ENCODE measurements at regions not wholly inside any gene's neighbourhood (a gene's known extent, or its start where the extent isn't known, plus 50 kb on each side); places are given as distances from the start of the nearest gene placed in this dataset.
"Not testable (repeated sequence)": the region's sequence is repeated elsewhere in the genome, so short reads cannot be mapped to it uniquely, and the experiment has no call there.

DNA sequence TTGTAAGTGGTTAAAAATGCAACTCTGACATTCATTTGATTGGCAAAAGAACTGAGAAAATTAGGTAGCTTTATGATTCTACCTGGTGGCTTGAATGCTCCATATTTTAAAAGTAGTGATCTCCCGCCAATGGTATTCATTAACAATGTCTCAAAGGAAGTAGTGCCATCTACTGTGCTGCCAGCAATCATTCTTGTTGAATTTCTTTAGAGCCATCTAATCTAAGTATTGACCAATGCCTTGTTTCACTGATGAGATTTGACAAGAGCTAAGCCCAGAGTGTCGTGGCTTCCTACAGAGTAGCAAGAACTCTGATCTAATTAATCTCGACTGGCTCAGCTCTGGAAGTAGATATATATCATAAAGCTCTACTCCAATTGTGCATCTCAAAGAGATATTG is 696.7 kb downstream of the C6orf118 start:
- DNase-seq (ENCODE audit: low read depth in 2 of 3, low spot score in 2 of 3), result no peak

DNA sequence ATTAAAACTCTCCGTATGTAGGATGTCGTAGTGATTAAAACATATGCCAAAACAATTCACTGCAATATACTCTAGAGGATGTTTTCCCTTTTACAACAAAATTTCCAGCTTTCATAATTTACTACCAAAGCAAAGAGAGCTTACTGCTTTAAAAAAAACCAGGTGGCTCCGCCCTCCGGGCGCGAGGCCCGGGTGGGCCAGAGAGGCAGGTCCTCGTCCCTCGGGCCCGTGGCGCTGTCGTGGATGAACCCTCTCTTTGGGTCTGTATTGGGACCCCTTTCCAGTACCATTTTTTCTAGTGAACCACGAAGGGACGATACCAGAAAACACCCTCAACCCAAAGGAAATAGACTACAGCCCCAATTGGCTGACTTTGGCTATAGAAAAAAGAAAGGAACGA is 698.5 kb downstream of the C6orf118 start:
- not testable (repeated sequence) for DNase-seq (ENCODE audit: low read depth in 2 of 3, low spot score in 2 of 3)

GRCh38 chr6:164602415-164602814 is 707.0 kb downstream of the C6orf118 start:
- DNase-seq (ENCODE audit: low read depth in 2 of 3, low spot score in 2 of 3), result not testable (repeated sequence)

DNA sequence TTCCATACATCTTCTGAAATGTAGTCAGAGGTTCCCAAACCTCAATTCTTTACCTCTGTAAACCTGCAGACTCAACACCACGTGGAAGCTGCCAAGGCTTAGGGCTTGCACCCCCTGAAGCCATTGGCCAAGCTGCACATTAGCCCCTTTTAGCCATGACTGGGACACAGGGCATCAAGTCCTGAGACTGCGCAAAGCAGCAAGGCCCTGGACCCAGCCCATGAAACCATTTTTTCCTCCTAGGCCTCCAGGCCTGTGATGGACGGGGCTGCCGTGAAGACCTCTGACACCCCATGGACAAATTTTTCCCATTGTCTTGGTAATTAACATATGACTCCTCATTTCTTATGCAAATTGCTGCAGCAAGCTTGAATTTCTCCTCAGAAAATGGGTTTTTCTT is 727.8 kb downstream of the C6orf118 start:
- no peak for DNase-seq (ENCODE audit: low read depth in 2 of 3, low spot score in 2 of 3)

DNA sequence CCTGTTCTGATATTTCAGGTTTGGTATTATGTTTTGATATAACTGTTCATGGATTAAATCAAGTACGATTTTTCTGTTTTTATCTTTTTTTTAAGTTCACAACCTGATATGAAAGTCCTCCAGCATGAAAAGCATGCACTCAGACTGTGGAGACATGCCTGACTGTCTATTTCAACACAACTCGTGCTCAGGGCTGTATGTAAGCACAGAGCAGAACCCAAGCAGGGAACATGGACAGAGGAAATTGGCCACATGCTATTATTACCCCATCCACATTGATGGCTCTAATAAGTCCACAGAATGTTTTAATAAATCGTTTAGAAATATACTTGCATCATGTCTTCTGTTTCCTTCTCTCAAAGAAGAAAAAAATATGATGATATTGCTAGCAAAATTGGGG is 730.4 kb downstream of the C6orf118 start:
- DNase-seq (ENCODE audit: low read depth in 2 of 3, low spot score in 2 of 3), result no peak

DNA sequence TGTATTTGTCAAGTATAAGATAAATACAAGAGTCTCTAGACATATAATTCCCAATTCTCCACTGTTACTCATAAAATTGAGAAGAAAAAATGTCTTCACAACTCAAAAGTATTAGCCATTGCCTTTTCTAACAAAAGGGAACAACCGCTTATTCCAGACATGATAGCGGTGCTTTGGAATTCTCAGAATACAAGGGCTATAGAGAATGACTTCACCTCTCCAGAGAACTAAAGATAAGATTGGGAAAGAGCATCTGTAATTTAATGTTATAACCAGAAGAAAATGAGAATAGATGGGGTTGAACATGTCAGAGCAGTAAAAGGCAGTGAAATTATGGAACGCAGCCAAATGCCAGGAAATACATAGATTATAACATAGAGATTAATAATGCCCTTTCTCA is 730.8 kb downstream of the C6orf118 start:
- no peak for DNase-seq (ENCODE audit: low read depth in 2 of 3, low spot score in 2 of 3)

GRCh38 chr6:164570801-164571200 is 738.6 kb downstream of the C6orf118 start:
- DNase-seq (ENCODE audit: low read depth in 2 of 3, low spot score in 2 of 3), result no peak

DNA sequence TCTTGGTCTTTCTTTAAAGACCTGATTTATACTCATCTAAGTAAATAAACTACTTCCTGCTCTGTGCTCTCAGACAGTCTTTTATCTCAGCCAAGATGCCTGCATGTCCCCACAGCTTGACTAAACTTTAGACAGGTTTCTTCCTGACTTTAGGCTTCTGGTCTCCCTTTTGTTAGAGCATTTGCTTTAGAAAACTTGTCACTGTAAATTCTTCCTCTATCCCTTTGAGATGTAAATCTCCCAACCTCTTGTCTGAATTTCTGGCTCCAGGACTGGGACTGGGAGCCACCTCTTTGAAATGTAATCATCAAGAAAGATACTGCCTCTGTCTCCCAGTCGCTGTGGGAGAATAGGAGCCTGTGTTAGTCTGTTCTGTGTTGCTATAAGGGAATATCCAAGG is 739.9 kb downstream of the C6orf118 start:
- DNase-seq (ENCODE audit: low read depth in 2 of 3, low spot score in 2 of 3), result no peak

DNA sequence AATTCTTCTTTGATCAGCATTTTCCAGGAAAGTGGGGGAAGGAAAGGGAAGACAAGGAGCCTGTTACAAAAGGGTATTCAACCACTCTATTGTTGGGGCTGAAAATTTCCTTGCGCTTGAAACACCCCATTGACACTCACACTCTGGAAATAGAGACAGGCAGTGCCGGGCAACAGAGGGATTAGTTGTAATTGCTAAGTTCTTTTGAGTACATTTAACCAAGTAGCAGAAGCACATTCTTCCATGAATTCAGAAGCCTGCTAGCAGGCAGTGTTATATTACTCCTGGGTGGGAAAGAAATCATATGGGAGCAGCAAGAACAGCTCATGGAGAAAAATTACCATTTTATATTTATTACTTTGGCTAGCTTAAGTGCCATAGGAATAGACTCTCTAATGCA is 745.5 kb downstream of the C6orf118 start:
- DNase-seq (ENCODE audit: low read depth in 2 of 3, low spot score in 2 of 3), result no peak

DNA sequence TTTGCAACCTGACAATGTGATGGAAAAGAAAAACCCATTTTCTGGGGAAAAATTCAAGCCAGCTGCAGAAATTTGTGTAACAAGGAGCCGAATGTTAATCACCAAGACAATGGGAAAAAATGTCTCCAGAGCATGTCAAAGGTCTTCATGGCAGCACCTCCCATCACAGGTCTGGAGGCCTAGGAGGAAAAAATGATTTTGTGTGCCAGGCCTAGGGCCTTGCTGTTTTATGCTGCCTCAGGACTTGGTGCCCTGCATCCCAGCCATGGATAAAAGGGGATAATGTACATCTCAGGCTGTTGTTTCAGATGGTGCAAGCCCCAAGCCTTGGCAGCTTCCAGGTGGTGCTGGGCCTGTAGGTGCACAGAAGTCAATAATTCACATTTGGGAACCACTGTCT is 747.7 kb downstream of the C6orf118 start:
- no peak for DNase-seq (ENCODE audit: low read depth in 2 of 3, low spot score in 2 of 3)

DNA sequence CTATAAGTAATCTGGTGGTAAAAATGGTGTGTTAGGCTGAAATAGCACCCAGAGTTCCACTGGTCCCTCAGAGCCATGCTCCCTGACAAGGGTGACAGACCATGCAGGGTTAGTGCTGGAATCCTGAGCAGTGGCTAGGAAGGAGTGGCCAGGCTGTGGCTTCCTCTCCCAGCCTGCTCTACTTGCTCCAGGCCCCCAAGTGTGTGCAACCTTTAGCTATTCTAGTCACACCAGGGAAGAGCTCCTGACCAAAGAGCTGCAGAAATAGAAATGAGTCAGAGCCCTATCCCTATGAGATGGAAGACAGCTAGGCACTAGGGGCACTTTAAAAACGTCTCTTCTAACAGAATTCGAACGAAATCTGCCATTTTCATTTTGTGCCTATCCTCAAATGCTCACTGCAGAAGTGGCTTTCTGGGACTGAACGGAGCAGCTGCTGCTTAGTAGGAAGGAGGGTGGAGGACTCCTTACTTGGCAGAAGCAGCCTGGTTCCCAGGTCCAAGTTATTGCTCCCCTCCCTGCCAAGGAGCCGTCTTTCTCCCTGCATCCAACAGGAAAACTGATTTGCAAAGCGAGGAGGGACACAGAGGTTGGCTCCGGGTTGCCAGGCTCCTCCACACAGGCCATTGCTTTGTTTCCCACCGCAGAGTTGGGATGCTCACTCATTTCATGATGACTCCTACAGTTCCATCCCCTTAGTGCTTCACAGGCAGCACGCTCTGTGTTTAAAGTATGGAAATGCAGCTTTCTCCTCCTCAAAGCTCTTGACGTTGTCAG is 754.5 kb downstream of the C6orf118 start:
- DNase-seq (ENCODE audit: low read depth in 2 of 3, low spot score in 2 of 3), result no peak

DNA sequence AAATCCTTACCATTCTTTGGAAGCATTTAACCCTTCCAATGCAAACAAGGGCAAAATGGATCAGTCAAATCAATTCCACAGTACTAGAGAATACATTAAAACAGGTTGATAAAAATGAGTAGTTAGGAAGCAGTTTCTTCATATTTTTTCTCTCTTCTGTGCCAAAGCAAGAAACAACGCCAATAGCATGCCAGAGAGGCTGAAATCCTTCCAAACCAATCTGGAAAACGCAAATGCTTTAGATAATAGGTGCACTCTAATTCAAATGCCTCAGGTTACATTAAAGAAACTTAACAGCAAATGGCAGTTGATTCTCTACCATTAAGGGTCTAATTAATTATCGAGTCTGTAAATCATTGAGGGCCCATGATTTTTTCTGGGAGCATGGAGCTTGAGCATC is 755.2 kb downstream of the C6orf118 start:
- no peak for DNase-seq (ENCODE audit: low read depth in 2 of 3, low spot score in 2 of 3)

- no peak for DNase-seq (ENCODE audit: low read depth in 2 of 3, low spot score in 2 of 3)
These were observed 757.7 kb downstream of the C6orf118 start for GRCh38 chr6:164551706-164552105.

- no peak for DNase-seq (ENCODE audit: low read depth in 2 of 3, low spot score in 2 of 3)
These were observed 762.3 kb downstream of the C6orf118 start for GRCh38 chr6:164547076-164547475.

GRCh38 chr6:164546263-164546662 is 763.1 kb downstream of the C6orf118 start:
- DNase-seq (ENCODE audit: low read depth in 2 of 3, low spot score in 2 of 3), result no peak

- DNase-seq (ENCODE audit: low read depth in 2 of 3, low spot score in 2 of 3), result no peak
These were observed 775.2 kb downstream of the C6orf118 start for GRCh38 chr6:164534070-164534766.

DNA sequence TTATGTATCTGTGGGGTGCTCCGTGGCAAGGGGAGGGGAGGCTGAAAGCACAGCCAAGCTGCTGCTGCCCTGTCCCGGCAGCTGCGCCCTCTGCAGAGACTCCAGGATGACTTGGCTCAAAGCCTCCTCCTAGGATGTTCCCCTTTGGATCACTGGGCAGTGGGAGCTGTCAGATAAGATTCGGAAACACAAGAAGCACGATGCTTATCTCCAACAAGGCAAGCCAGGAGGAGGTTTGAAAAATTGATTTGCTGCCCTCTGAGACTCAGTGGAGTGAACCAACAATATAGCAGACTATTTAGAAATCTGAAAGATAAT is 776.4 kb downstream of the C6orf118 start:
- DNase-seq (ENCODE audit: low read depth in 2 of 3, low spot score in 2 of 3), result no peak

- DNase-seq (ENCODE audit: low read depth in 2 of 3, low spot score in 2 of 3), result no peak
These were observed 777.0 kb downstream of the C6orf118 start for GRCh38 chr6:164532198-164533044.

GRCh38 chr6:164531736-164532135 is 777.7 kb downstream of the C6orf118 start:
- DNase-seq (ENCODE audit: low read depth in 2 of 3, low spot score in 2 of 3), result no peak

DNA sequence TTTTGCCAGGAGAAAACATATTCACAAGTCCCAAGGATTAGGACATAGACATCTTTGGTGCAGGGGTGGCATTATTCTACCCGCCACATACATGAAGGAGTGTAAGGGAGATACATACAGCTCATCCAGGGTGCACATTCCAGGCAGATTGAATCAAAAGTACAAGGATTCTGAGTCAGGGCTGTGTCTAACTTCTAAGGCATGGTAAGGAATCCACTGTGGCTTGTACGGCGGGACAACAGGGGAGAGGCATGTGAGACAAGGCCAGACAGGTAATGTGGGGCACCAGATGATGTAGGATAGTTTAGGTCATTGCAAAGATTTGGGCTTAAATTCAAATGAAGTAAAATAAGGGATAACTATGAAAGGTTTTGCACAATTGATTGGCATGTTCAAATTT is 780.9 kb downstream of the C6orf118 start:
- no peak for DNase-seq (ENCODE audit: low read depth in 2 of 3, low spot score in 2 of 3)

DNA sequence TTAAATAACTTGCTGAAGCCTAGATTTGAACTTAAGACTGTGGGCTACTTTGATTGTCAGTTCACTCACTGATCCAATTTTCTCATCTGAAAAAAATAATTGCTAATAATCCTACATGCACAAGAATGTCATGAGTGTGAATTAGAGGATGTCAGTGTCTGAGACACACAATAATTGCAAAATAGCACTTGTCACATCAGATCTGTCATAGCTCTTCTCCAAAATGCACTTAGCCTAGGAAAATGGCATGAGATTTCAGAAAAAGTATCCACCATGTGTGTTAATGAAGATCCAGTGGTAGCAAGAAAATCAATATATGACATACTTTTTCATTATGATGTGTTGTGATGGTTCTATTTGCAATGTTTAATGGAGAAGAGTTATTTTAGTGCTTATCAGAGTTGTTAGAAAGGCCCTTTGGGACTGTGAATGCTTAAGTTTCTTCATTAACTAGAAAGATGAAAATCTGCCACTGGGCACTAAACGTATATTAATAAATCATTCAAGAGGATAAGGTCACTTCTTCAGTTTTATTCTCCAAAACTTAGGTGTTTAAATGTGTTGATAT is 786.2 kb downstream of the C6orf118 start:
- no peak for DNase-seq (ENCODE audit: low read depth in 2 of 3, low spot score in 2 of 3)

All from hematopoietic multipotent progenitor cell (in vitro differentiated cells).